ENCODE measurements at regions not wholly inside any gene's neighbourhood (a gene's known extent, or its start where the extent isn't known, plus 50 kb on each side); places are given as distances from the start of the nearest gene placed in this dataset.

- no peaks in the 10 kb centered on the region for H4K20me1 ChIP-seq (replicated peaks; ENCODE audit: control insufficient read depth, extremely low read depth, insufficient read depth, low read length)
- no peaks in the 10 kb centered on the region for H3K9me1 ChIP-seq (replicated peaks; ENCODE audit: control insufficient read depth, extremely low read depth, insufficient read depth, low read length)
- H3K9ac ChIP-seq (replicated peaks; ENCODE audit: extremely low read depth, insufficient read depth, low read length): no peak overlapping the region
- BruUV-seq (replicated peaks): no TSS peak
- no peaks in the 10 kb centered on the region for H3K36me3 ChIP-seq (ENCODE audit: control insufficient read depth in 2 of 2, extremely low read depth in 1 of 2, insufficient read depth in 2 of 2, low read length in 2 of 2)
- DNase-seq (ENCODE audit: low read depth, low spot score) (no peak), FAIRE-seq (peak; percentile 55)
- H3K4me2 ChIP-seq (ENCODE audit: insufficient read depth, low read length): no peak overlapping the region
- POLR2A ChIA-PET: interaction anchor here (1.0 kb wide), 1 partner anchor 52 kb away, joined by 3 read pairs; no protein-coding TSS in a partner anchor
- intact Hi-C loops (cut with micrococcal nuclease) (no loop called here), dilution Hi-C loops (cut with MboI; ENCODE audit: extremely low pct_ligation_motif_present, low sequenced_read_pairs) (no loop called here)
- H3K4me3 ChIP-seq (replicated peaks in 1 of 3; ENCODE audit: insufficient read depth in 1 of 3, low read depth in 1 of 3, low read length in 3 of 3): no peak overlapping the region
- peaks cover 62% of the 10 kb centered on the region for H3K4me1 ChIP-seq (ENCODE audit: control insufficient read depth, extremely low read depth, insufficient read depth, low read length)
- H3K79me2 ChIP-seq (ENCODE audit: control insufficient read depth, insufficient read depth, low read length): no peaks in the 10 kb centered on the region
- TF ChIP-seq, protein P1, sequence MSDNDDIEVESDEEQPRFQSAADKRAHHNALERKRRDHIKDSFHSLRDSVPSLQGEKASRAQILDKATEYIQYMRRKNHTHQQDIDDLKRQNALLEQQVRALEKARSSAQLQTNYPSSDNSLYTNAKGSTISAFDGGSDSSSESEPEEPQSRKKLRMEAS (IDR thresholded peaks at IDR 0.05; ENCODE audit: insufficient read depth, insufficient read length): no peak
- TF ChIP-seq JUN (IDR thresholded peaks at IDR 0.05; ENCODE audit: borderline replicate concordance, insufficient read depth, insufficient read length, low read depth) (no peak), GATA2 (IDR thresholded peaks at IDR 0.05; ENCODE audit: insufficient read depth, insufficient read length, low read depth, low read length) (no peak), POLR2AphosphoS5 (IDR thresholded peaks at IDR 0.05; ENCODE audit: insufficient read depth, low read depth, low read length) (no peak), MYC (IDR thresholded peaks at IDR 0.05; ENCODE audit: low read depth, low read length) (no peak), CTCF (IDR thresholded peaks at IDR 0.05; ENCODE audit: extremely low read depth in 1 of 2, insufficient read depth in 1 of 2, low read depth in 1 of 2, low read length in 2 of 2) (no peak), POLR2A (IDR thresholded peaks at IDR 0.05; ENCODE audit: low read depth, low read length) (no peak), FOS (IDR thresholded peaks at IDR 0.05; ENCODE audit: borderline replicate concordance, insufficient read depth, low read length) (no peak), EZH2 (IDR thresholded peaks at IDR 0.05; ENCODE audit: borderline replicate concordance, low read depth, low read length, severe bottlenecking) (no peak)
- no peak overlapping the region for H2AFZ ChIP-seq (ENCODE audit: low read depth, low read length)
- no peaks in the 10 kb centered on the region for H3K9me3 ChIP-seq (replicated peaks; ENCODE audit: control insufficient read depth, insufficient read depth, low read length)
- H3K27ac ChIP-seq (ENCODE audit: insufficient read depth, low read depth, low read length): peak overlapping the region; percentile 88
- H3K27me3 ChIP-seq (ENCODE audit: control insufficient read depth in 2 of 2, insufficient read depth in 2 of 2, low read length in 2 of 2): no peaks in the 10 kb centered on the region
- CTCF ChIA-PET: interaction anchor here (1.2 to 4.4 kb wide), 7 partner anchors 11 to 103 kb away, joined by 3 to 26 read pairs (median 5); no protein-coding TSS in a partner anchor
These were observed 55.5 kb upstream of the CD93 start for GRCh38 chr20:23141450-23142161.

Measured in endothelial cell of umbilical vein (primary cell).